Esophagus squamous epithelium (tissue), 4 donors: ENCODE measurements at regions not wholly inside any gene's neighbourhood (a gene's known extent, or its start where the extent isn't known, plus 50 kb on each side); places are given as distances from the start of the nearest gene placed in this dataset.

Experiments
- POLR2A ChIP-seq, 4 donors: fragments of 450-650 bp; IDR thresholded peaks; one replicate each; pipeline ENCODE4 v1.6.1; 2017; ENCODE audit warnings: antibody characterized with exemption in 4 of 4, mild to moderate bottlenecking in 4 of 4, moderate library complexity in 3 of 4
- TF ChIP-seq, protein P1 (sequence below), 6 experiments: fragments of 450-650 bp in 4 of 6; fragments of 200-600 bp in 2 of 6; sonication (generic) in 2 of 6; IDR thresholded peaks; one replicate each; pipeline ENCODE4 v1.5.1; 2016 to 2019; ENCODE audit warnings: antibody characterized with exemption in 6 of 6, mild to moderate bottlenecking in 4 of 6, moderate library complexity in 4 of 6

DNA sequence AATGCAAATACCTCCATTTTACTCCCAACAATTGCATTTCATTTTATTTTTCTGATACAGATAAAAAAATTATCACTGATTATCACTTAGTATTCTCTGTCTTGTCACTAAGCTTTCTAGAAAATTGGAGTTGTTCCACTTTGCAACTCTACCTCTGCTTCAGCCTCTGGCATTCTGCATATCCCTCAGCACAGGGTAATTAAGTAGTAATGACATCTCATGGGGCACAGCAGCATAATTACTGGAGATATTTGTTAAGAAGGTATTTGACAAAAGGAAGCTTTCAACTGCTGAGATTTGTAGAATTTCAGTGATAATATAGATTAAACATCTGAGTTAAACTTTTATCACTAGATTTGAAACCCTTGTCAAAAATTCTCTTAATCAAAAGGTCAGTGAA lies 446.2 kb downstream of the HTR1A start:
- TF ChIP-seq, protein P1, sequence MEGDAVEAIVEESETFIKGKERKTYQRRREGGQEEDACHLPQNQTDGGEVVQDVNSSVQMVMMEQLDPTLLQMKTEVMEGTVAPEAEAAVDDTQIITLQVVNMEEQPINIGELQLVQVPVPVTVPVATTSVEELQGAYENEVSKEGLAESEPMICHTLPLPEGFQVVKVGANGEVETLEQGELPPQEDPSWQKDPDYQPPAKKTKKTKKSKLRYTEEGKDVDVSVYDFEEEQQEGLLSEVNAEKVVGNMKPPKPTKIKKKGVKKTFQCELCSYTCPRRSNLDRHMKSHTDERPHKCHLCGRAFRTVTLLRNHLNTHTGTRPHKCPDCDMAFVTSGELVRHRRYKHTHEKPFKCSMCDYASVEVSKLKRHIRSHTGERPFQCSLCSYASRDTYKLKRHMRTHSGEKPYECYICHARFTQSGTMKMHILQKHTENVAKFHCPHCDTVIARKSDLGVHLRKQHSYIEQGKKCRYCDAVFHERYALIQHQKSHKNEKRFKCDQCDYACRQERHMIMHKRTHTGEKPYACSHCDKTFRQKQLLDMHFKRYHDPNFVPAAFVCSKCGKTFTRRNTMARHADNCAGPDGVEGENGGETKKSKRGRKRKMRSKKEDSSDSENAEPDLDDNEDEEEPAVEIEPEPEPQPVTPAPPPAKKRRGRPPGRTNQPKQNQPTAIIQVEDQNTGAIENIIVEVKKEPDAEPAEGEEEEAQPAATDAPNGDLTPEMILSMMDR (IDR thresholded peaks at IDR 0.05): no peak
- TF ChIP-seq POLR2A (IDR thresholded peaks at IDR 0.05): no peak
